Keratinocyte (primary cell): ENCODE measurements at regions not wholly inside any gene's neighbourhood (a gene's known extent, or its start where the extent isn't known, plus 50 kb on each side); places are given as distances from the start of the nearest gene placed in this dataset.

ENCODE experiments used
- EZH2 ChIP-seq: IDR thresholded peaks from one replicate; pipeline ENCODE4 v1.6.1; 2012; ENCODE audit warnings: inconsistent platforms, mild to moderate bottlenecking, low read length, moderate library complexity
- TF ChIP-seq, protein P1 (sequence below), 3 experiments: IDR thresholded peaks in 1 of 3; conservative IDR thresholded peaks in 1 of 3; optimal IDR thresholded peaks in 1 of 3; 2 replicates in 2 of 3; 3 replicates in 1 of 3; pipeline versions ENCODE3 to v1.5.1; 2011; ENCODE audit warnings: low read length in 3 of 3, mild to moderate bottlenecking in 3 of 3, moderate library complexity in 2 of 3, control low read depth in 1 of 3, inconsistent platforms in 1 of 3; ENCODE audit not compliant: insufficient read depth in 2 of 3; ENCODE audit errors: extremely low read depth in 1 of 3

DNA sequence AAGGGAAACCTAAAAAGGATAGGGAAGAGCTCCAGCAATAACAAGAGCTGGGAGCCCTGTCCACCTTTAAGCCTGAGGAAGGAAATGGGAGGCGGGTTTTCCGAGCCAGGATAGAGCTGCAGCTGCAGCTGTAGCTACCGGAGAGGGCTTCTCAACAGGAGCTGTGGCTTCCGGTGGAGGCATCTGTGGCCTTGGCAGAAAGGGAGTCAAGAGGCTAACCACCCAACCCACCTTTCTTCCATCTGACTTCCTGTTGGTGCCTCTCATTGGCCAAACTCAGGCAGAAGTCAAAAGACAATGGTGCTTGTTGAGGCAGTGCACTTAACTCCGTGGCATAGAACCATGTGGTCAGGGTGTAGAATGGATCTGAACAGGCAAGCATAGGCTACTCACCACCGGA lies 313.1 kb upstream of the DAB1 start:
- TF ChIP-seq, protein P1, sequence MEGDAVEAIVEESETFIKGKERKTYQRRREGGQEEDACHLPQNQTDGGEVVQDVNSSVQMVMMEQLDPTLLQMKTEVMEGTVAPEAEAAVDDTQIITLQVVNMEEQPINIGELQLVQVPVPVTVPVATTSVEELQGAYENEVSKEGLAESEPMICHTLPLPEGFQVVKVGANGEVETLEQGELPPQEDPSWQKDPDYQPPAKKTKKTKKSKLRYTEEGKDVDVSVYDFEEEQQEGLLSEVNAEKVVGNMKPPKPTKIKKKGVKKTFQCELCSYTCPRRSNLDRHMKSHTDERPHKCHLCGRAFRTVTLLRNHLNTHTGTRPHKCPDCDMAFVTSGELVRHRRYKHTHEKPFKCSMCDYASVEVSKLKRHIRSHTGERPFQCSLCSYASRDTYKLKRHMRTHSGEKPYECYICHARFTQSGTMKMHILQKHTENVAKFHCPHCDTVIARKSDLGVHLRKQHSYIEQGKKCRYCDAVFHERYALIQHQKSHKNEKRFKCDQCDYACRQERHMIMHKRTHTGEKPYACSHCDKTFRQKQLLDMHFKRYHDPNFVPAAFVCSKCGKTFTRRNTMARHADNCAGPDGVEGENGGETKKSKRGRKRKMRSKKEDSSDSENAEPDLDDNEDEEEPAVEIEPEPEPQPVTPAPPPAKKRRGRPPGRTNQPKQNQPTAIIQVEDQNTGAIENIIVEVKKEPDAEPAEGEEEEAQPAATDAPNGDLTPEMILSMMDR (optimal IDR thresholded peaks at IDR 0.05 in 1 of 3, IDR thresholded peaks at IDR 0.05 in 1 of 3, conservative IDR thresholded peaks at IDR 0.05 in 1 of 3; ENCODE audit: extremely low read depth in 1 of 3, insufficient read depth in 2 of 3, low read length in 3 of 3) = no peak
- TF ChIP-seq EZH2 = no peak
